Endothelial cell of umbilical vein (primary cell): ENCODE measurements at regions not wholly inside any gene's neighbourhood (a gene's known extent, or its start where the extent isn't known, plus 50 kb on each side); places are given as distances from the start of the nearest gene placed in this dataset.

Source experiments
- BruUV-seq: library from RNA; stranded (reverse); fragments of 400-500 nt; replicated peaks from 2 replicates; lab custom pipeline; 2021; lab: Mats Ljungman, UMichigan
- CTCF ChIA-PET: fragments of 300-600, 350-600 bp; sonication (Branson Sonifier 250); formaldehyde crosslinking; loops from one replicate; lab custom pipeline; 2021; ENCODE audit warnings: antibody characterized with exemption, inconsistent platforms; lab: Charles Lee
- POLR2A ChIA-PET: fragments of 300-600, 350-600 bp; sonication (Branson Sonifier 250); formaldehyde crosslinking; loops from one replicate; lab custom pipeline; 2021; ENCODE audit warnings: antibody characterized with exemption, inconsistent platforms; lab: Charles Lee
- DNase-seq: peaks from one replicate; pipeline ENCODE4 v3.0.0-alpha.2; 2011; ENCODE audit warnings: low read depth, low spot score
- FAIRE-seq: peaks from 2 replicates; lab custom pipeline; 2011; peaks lifted over from hg19 to GRCh38; lab: Jason Lieb, UNC
- H2AFZ ChIP-seq: 2 replicates; pipeline ENCODE4 v1.6.0; 2012; ENCODE audit warnings: low read depth, low read length, control low read depth, inconsistent platforms
- H3K27ac ChIP-seq: 2 replicates; pipeline ENCODE4 v1.5.1; 2011; ENCODE audit warnings: low read depth, mild to moderate bottlenecking, control low read depth, low read length, moderate library complexity; ENCODE audit not compliant: insufficient read depth
- H3K27me3 ChIP-seq, 2 experiments: 2 replicates each; pipeline versions ENCODE4 v1.6.0 to v1.6.1; 2011; ENCODE audit warnings: low read length in 2 of 2, mixed read lengths in 1 of 2; ENCODE audit not compliant: control insufficient read depth in 2 of 2, insufficient read depth in 2 of 2
- H3K36me3 ChIP-seq, 2 experiments: 2 replicates in 1 of 2; 3 replicates in 1 of 2; pipeline ENCODE4 v1.5.1; 2011; ENCODE audit warnings: low read length in 2 of 2, mild to moderate bottlenecking in 1 of 2, moderate library complexity in 1 of 2; ENCODE audit not compliant: control insufficient read depth in 2 of 2, insufficient read depth in 2 of 2; ENCODE audit errors: extremely low read depth in 1 of 2
- H3K4me1 ChIP-seq: 3 replicates; pipeline ENCODE4 v1.5.1; 2011; ENCODE audit warnings: mild to moderate bottlenecking, low read length; ENCODE audit not compliant: control insufficient read depth, insufficient read depth; ENCODE audit errors: extremely low read depth
- H3K4me2 ChIP-seq: 2 replicates; pipeline ENCODE4 v1.6.1; 2011; ENCODE audit warnings: low read length, control low read depth, mixed read lengths; ENCODE audit not compliant: insufficient read depth
- H3K4me3 ChIP-seq, 3 experiments: fragments of 200-600 bp in 1 of 3; sonication (generic), shearing (Covaris generic) in 1 of 3; replicated peaks in 1 of 3; 2 replicates each; pipeline ENCODE4 v1.5.1; 2011 to 2016; ENCODE audit warnings: control low read depth in 3 of 3, low read length in 3 of 3, mild to moderate bottlenecking in 2 of 3, inconsistent platforms in 1 of 3, low read depth in 1 of 3, moderate library complexity in 1 of 3; ENCODE audit not compliant: insufficient read depth in 1 of 3
- H3K79me2 ChIP-seq: 2 replicates; pipeline ENCODE4 v1.6.0; 2012; ENCODE audit warnings: low read length, inconsistent platforms; ENCODE audit not compliant: control insufficient read depth, insufficient read depth
- H3K9ac ChIP-seq: replicated peaks from 2 replicates; pipeline ENCODE3; 2011; ENCODE audit warnings: low read length, control low read depth; ENCODE audit not compliant: insufficient read depth; ENCODE audit errors: extremely low read depth
- H3K9me1 ChIP-seq: replicated peaks from 3 replicates; pipeline ENCODE4 v1.6.0; 2011; ENCODE audit warnings: mild to moderate bottlenecking, low read length; ENCODE audit not compliant: control insufficient read depth, insufficient read depth; ENCODE audit errors: extremely low read depth
- H3K9me3 ChIP-seq: replicated peaks from 2 replicates; pipeline ENCODE4 v1.5.1; 2012; ENCODE audit warnings: low read length, inconsistent platforms; ENCODE audit not compliant: control insufficient read depth, insufficient read depth
- H4K20me1 ChIP-seq: replicated peaks from 2 replicates; pipeline ENCODE3; 2011; ENCODE audit warnings: mild to moderate bottlenecking, low read length; ENCODE audit not compliant: control insufficient read depth, insufficient read depth; ENCODE audit errors: extremely low read depth
- EZH2 ChIP-seq: IDR thresholded peaks from 2 replicates; pipeline ENCODE4 v1.6.1; 2012; ENCODE audit warnings: borderline replicate concordance, low read depth, mild to moderate bottlenecking, moderate library complexity, low read length, inconsistent platforms; ENCODE audit not compliant: severe bottlenecking
- FOS ChIP-seq: IDR thresholded peaks from 2 replicates; pipeline ENCODE4 v1.6.1; 2011; ENCODE audit warnings: mild to moderate bottlenecking, low read length, moderate library complexity, borderline replicate concordance; ENCODE audit not compliant: insufficient read depth
- GATA2 ChIP-seq: IDR thresholded peaks from 2 replicates; pipeline ENCODE4 v1.7.0; 2011; ENCODE audit warnings: low read depth, mild to moderate bottlenecking, moderate library complexity, mixed read lengths, low read length; ENCODE audit not compliant: insufficient read length, insufficient read depth
- JUN ChIP-seq: IDR thresholded peaks from 2 replicates; pipeline ENCODE4 v1.6.1; 2011; ENCODE audit warnings: borderline replicate concordance, low read depth; ENCODE audit not compliant: insufficient read length, insufficient read depth
- MYC ChIP-seq: IDR thresholded peaks from one replicate; pipeline ENCODE4 v1.6.1; 2011; ENCODE audit warnings: mild to moderate bottlenecking, low read depth, low read length
- POLR2A ChIP-seq: IDR thresholded peaks from 2 replicates; pipeline ENCODE4 v1.6.1; 2012; ENCODE audit warnings: low read depth, mild to moderate bottlenecking, control low read depth, low read length
- POLR2AphosphoS5 ChIP-seq: IDR thresholded peaks from 2 replicates; pipeline ENCODE4 v1.6.1; 2012; ENCODE audit warnings: low read depth, mild to moderate bottlenecking, control low read depth, low read length, moderate library complexity; ENCODE audit not compliant: insufficient read depth
- dilution Hi-C: fragments of 300-500 bp; cut with MboI; formaldehyde crosslinking; loops from one replicate; pipeline ENCODE4 v1.15.0; 2019; ENCODE audit warnings: low sequenced_read_pairs; ENCODE audit not compliant: extremely low pct_ligation_motif_present
- intact Hi-C: fragments of 100-400 bp; cut with micrococcal nuclease; formaldehyde crosslinking; loops from one replicate; pipeline ENCODE4 v1.10.0; 2022
- TF ChIP-seq, protein P1 (sequence below), 2 donors: IDR thresholded peaks; 1 replicate in 1 of 2; 2 replicates in 1 of 2; pipeline ENCODE4 v1.5.1; 2011; ENCODE audit warnings: low read length in 2 of 2, mild to moderate bottlenecking in 2 of 2, moderate library complexity in 2 of 2, control low read depth in 1 of 2, inconsistent platforms in 1 of 2, low read depth in 1 of 2; ENCODE audit not compliant: insufficient read depth in 1 of 2; ENCODE audit errors: extremely low read depth in 1 of 2
- TF ChIP-seq, protein P2 (sequence below): IDR thresholded peaks from 2 replicates; pipeline ENCODE4 v1.6.1; 2011; ENCODE audit not compliant: insufficient read depth, insufficient read length

- Histone ChIP-seq H3K9me3 (no peaks in the 10 kb centered on the region), H3K79me2 (no peaks in the 10 kb centered on the region), H3K9me1 (no peaks in the 10 kb centered on the region), H3K4me2 (no peak overlapping the region), H2AFZ (no peak overlapping the region), H3K4me3 (no peak overlapping the region), H3K36me3 (no peaks in the 10 kb centered on the region), H3K9ac (no peak overlapping the region), H3K27me3 (no peaks in the 10 kb centered on the region), H3K4me1 (no peaks in the 10 kb centered on the region), H3K27ac (no peak overlapping the region), H4K20me1 (no peaks in the 10 kb centered on the region)
- ChIA-PET POLR2A (no interaction called here), CTCF (no interaction called here)
- intact Hi-C loops (no loop called here), dilution Hi-C loops (no loop called here)
- no TSS peak for BruUV-seq
- FAIRE-seq, result no peak
- no peak for DNase-seq
- no peak for TF ChIP-seq EZH2
Observed at GRCh38 chr7:47217086-47217485, 364.8 kb downstream of the TNS3 start.

GRCh38 chr7:47216439-47216838, 365.5 kb downstream of the TNS3 start:
- H3K9ac ChIP-seq, result no peak overlapping the region
- intact Hi-C loops (no loop called here), dilution Hi-C loops (no loop called here)
- H3K79me2 ChIP-seq, result no peaks in the 10 kb centered on the region
- no peak overlapping the region for H3K4me3 ChIP-seq
- peaks cover 0 to 1% of the 10 kb centered on the region in 2 experiments for H3K27me3 ChIP-seq
- no peaks in the 10 kb centered on the region for H3K9me3 ChIP-seq
- H3K36me3 ChIP-seq, result no peaks in the 10 kb centered on the region
- no peak overlapping the region for H3K27ac ChIP-seq
- POLR2A ChIA-PET, result no interaction called here
- no peak for DNase-seq
- no peak overlapping the region for H3K4me2 ChIP-seq
- CTCF ChIA-PET, result no interaction called here
- H4K20me1 ChIP-seq, result no peaks in the 10 kb centered on the region
- no peak for TF ChIP-seq POLR2AphosphoS5
- TF ChIP-seq, protein P1, sequence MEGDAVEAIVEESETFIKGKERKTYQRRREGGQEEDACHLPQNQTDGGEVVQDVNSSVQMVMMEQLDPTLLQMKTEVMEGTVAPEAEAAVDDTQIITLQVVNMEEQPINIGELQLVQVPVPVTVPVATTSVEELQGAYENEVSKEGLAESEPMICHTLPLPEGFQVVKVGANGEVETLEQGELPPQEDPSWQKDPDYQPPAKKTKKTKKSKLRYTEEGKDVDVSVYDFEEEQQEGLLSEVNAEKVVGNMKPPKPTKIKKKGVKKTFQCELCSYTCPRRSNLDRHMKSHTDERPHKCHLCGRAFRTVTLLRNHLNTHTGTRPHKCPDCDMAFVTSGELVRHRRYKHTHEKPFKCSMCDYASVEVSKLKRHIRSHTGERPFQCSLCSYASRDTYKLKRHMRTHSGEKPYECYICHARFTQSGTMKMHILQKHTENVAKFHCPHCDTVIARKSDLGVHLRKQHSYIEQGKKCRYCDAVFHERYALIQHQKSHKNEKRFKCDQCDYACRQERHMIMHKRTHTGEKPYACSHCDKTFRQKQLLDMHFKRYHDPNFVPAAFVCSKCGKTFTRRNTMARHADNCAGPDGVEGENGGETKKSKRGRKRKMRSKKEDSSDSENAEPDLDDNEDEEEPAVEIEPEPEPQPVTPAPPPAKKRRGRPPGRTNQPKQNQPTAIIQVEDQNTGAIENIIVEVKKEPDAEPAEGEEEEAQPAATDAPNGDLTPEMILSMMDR (IDR thresholded peaks at IDR 0.05; ENCODE audit: extremely low read depth in 1 of 2, insufficient read depth in 1 of 2, low read depth in 1 of 2, low read length in 2 of 2), result no peak
- TF ChIP-seq GATA2, result no peak
- no peak for TF ChIP-seq EZH2
- TF ChIP-seq, protein P2, sequence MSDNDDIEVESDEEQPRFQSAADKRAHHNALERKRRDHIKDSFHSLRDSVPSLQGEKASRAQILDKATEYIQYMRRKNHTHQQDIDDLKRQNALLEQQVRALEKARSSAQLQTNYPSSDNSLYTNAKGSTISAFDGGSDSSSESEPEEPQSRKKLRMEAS, result no peak
- no peak for TF ChIP-seq JUN
- TF ChIP-seq MYC, result no peak
- TF ChIP-seq POLR2A, result no peak
- no peak for TF ChIP-seq FOS
- no peaks in the 10 kb centered on the region for H3K4me1 ChIP-seq
- FAIRE-seq, result no peak
- no TSS peak for BruUV-seq
- H2AFZ ChIP-seq, result no peak overlapping the region
- H3K9me1 ChIP-seq, result no peaks in the 10 kb centered on the region
